ENCODE measurements at regions not wholly inside any gene's neighbourhood (a gene's known extent, or its start where the extent isn't known, plus 50 kb on each side); places are given as distances from the start of the nearest gene placed in this dataset.

DNA sequence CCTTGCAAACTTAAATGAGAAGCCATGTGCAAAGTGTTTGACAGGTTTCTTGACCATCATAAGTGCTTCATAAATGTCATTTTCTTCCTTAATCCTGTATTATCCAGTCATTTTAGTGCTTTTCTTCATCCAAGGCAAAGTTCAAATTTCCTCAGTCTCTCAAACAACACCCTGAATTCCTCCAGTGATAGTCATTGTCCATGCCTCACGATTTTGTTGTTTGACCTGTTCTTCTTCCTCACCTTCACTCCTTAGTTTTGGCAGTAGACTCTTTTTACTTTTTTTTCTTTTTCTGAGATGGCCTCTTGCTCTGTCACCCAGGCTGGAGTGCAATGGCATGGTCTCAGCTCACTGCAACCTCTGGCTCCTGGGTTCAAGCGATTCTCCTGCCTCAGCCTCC, 1257.3 kb downstream of the FAM181B start:
- TF ChIP-seq ZNF670 (CRISPR knock-in tag; IDR thresholded peaks at IDR 0.05; ENCODE audit: borderline replicate concordance) (no peak), NFATC3 (CRISPR knock-in tag; IDR thresholded peaks at IDR 0.05) (no peak), TBL1XR1 (IDR thresholded peaks at IDR 0.05; ENCODE audit: borderline replicate concordance, low read length, partially characterized antibody) (no peak), HOXA5 (CRISPR knock-in tag; IDR thresholded peaks at IDR 0.05) (no peak)
- TF ChIP-seq, protein P1, sequence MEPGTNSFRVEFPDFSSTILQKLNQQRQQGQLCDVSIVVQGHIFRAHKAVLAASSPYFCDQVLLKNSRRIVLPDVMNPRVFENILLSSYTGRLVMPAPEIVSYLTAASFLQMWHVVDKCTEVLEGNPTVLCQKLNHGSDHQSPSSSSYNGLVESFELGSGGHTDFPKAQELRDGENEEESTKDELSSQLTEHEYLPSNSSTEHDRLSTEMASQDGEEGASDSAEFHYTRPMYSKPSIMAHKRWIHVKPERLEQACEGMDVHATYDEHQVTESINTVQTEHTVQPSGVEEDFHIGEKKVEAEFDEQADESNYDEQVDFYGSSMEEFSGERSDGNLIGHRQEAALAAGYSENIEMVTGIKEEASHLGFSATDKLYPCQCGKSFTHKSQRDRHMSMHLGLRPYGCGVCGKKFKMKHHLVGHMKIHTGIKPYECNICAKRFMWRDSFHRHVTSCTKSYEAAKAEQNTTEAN (CRISPR knock-in tag; conservative IDR thresholded peaks at IDR 0.05) = no peak
